ENCODE measurements at regions not wholly inside any gene's neighbourhood (a gene's known extent, or its start where the extent isn't known, plus 50 kb on each side); places are given as distances from the start of the nearest gene placed in this dataset.
"Not testable (repeated sequence)": the region's sequence is repeated elsewhere in the genome, so short reads cannot be mapped to it uniquely, and the experiment has no call there.

DNA sequence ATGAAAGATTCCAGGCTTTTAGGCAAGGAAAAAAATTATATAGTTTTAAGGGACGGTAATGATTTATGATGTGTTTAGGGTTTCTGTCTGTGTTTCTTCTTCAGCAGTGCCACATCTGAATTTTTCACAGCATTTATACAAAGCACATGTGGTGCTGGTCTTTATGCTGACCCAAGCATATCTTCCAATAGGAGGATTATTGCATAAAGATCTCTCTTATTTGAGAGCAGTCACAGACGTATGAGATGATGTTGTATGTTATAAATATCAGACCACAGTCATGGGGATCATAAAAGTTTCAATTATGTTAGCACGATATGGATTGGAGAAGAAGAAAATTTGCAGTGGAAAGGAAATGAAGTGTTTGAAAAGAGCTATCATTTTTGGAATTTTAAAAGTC lies 150.9 kb downstream of the RASEF start:
- no peak for TF ChIP-seq ZFX (IDR thresholded peaks at IDR 0.05)
- TF ChIP-seq, protein P1, sequence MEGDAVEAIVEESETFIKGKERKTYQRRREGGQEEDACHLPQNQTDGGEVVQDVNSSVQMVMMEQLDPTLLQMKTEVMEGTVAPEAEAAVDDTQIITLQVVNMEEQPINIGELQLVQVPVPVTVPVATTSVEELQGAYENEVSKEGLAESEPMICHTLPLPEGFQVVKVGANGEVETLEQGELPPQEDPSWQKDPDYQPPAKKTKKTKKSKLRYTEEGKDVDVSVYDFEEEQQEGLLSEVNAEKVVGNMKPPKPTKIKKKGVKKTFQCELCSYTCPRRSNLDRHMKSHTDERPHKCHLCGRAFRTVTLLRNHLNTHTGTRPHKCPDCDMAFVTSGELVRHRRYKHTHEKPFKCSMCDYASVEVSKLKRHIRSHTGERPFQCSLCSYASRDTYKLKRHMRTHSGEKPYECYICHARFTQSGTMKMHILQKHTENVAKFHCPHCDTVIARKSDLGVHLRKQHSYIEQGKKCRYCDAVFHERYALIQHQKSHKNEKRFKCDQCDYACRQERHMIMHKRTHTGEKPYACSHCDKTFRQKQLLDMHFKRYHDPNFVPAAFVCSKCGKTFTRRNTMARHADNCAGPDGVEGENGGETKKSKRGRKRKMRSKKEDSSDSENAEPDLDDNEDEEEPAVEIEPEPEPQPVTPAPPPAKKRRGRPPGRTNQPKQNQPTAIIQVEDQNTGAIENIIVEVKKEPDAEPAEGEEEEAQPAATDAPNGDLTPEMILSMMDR (conservative IDR thresholded peaks at IDR 0.05): no peak
- no peak overlapping the region for H3K27ac ChIP-seq

DNA sequence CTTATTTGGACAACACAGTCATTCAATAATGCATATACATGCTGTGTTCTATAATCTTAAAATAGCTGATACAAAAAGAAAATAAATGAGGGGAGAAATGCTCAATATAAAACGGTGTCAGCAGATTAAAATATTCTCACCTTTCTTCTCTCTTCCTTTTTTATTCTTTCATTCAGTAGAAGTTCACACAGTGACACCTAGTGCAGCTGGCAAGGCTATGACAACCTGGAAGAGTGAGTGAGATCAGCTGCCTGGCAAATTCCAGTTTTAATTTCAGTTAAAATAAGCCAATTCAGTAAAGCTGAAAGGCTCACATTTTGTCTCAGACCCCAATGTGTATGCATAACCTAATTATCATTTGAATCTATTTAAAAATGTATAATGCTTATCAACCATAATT lies 150.3 kb downstream of the RASEF start:
- TF ChIP-seq, protein P1 (conservative IDR thresholded peaks at IDR 0.05): peak; percentile 37
- TF ChIP-seq ZFX (IDR thresholded peaks at IDR 0.05): no peak

DNA sequence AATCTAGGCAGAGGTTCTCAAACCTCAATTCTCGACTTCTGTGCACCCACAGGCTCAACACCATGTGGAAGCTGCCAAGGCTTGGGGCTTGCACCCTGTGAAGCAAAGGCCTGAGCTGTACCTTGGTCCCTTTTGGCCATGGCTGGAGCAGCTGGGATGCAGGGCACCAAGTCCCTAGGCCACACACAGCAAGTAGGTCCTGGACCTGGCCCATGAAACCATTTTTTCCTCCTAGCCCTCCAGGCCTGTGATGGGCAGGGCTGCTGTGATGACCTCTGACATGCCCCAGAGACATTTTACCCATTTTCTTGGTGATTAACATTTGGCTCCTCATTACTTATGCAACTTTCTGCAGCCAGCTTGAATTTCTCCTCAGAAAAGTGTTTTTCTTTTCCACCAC lies 146.7 kb downstream of the RASEF start:
- H3K27ac ChIP-seq: not testable (repeated sequence)

More for the DNA sequence above, 150.3 kb downstream of the RASEF start:
- H3K27ac ChIP-seq: no peak overlapping the region

DNA sequence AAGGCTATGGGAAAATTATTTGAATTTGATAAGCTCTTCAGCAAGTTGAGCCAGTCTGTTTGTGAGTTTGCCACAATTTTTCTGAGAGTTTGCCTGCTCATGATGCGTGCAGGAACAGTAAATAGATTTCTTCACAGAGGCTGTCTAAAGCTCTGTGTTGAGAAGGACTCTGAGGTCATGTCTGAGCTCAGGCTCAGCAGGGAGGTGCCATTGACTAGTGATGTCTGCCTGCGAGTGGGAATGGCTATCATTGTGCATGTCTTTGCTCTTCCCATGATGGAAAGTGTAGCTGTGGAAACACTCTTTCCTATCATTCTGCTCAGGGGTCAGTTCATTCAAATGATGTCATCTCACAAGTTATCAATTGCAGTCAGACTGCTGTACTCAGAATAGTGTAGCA lies 142.8 kb downstream of the RASEF start:
- no peak for TF ChIP-seq ZFX (IDR thresholded peaks at IDR 0.05)
- no peak overlapping the region; the same call in 1 of the 2 replicates for H3K27ac ChIP-seq

DNA sequence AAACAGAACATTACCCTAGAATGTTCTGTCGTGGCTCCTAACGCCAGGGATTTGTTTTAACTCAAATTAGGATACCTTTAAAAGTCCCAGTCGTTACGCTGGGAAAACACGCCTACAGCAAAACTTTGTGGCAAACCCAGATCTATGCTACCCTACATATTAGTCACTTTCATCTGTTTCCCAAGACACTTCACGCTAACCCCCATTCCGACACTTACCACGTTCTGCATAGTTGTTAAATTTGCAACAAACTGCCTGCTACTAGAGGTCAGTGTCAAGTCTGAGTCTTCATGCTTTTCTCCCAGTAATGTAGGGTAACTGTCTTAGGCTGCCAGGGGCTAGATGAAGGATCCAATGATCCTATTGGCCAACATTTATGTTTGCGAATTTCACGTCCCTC lies 140.3 kb downstream of the RASEF start:
- no peak for TF ChIP-seq ZFX (IDR thresholded peaks at IDR 0.05)
- TF ChIP-seq, protein P1 (conservative IDR thresholded peaks at IDR 0.05): no peak
- no peak overlapping the region for H3K27ac ChIP-seq

DNA sequence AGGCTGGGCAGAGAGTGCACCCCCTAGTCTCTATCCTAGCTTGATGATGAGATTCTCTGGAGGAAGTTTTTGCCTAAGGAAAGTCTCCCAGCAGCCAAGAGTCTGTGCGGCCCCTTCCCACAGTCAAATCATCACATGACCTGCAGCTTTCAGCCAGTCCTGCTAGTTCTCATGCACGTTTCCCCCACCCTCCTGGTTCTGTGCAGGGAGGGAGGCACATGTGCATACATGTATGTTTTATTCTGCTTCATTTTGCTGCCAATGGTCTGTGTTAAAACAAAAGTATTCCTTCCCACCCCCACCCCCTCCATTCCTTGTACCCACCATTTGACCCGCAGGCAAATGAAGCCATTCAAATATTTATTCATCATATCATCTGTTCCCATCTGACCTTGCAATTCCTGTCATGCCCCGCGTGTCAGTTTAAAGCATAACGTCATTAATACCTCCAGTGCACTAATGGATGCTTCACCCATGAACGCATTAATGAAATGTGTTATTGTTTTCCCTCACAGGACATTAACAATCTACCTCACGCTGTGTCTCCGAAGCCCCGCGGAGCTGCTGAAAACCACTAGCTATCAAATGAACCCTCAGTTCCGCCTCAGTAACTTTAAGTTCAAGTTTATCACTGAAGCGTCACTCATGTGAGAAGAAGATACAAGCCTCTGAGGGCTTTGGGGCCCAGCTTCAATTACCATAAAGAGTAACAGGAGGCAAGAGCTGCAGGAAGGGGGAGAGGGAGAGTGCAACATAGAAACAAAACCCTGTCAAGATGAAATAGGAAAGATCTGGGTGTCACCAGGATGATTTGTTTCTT lies 139.6 kb downstream of the RASEF start:
- no peak overlapping the region; the same call in 1 of the 2 replicates for H3K27ac ChIP-seq
- no peak for TF ChIP-seq ZFX (IDR thresholded peaks at IDR 0.05)
- TF ChIP-seq, protein P1 (conservative IDR thresholded peaks at IDR 0.05): no peak

DNA sequence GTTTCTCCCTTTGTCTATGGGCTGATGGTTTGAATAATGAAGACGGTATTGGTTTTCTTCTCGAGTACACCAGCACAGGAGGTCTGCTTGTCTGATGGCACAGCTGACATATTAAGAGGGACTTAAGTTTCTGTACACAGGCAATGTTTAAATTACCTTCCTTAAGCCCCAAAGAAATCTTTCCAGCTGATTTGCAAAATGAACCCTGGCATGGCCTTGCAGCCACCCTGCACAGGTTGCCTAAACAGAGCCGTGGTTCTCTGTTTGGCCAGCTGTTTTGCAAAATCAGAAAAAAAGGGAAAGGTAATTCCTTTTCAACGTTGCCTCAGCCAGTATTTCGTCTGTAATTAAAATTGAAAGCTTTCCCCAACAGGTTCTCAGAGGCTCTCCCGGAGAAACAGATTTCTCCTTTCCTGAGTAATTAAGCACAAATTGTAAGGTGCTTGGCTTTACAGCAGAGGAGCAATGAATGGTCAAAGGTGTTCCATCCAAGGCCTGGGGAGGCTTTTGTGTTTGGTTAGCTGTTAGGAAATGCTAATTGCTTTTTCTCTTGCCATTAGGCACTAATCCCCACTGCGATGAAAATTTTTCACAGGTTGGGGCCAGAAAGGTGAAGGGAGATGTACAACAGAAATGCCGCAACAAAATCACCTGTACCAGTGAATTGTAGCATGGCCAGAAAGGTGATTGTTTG lies 138.9 kb downstream of the RASEF start:
- no peak overlapping the region; the same call in 1 of the 2 replicates for H3K27ac ChIP-seq
- TF ChIP-seq ZFX (IDR thresholded peaks at IDR 0.05): no peak
- TF ChIP-seq, protein P1 (conservative IDR thresholded peaks at IDR 0.05): no peak
